ENCODE measurements at regions not wholly inside any gene's neighbourhood (a gene's known extent, or its start where the extent isn't known, plus 50 kb on each side); places are given as distances from the start of the nearest gene placed in this dataset.

GRCh38 chr2:145654746-145655145, 1134.8 kb upstream of the ZEB2 start:
- H3K4me1 ChIP-seq (ENCODE audit: low read depth) = no peaks in the 10 kb centered on the region

GRCh38 chr2:145654156-145654555, 1134.2 kb upstream of the ZEB2 start:
- Histone ChIP-seq H3K9me3 (no peaks in the 10 kb centered on the region), H3K4me3 (no peak overlapping the region), H3K4me1 (ENCODE audit: low read depth) (no peaks in the 10 kb centered on the region), H3K36me3 (ENCODE audit: low read depth) (no peaks in the 10 kb centered on the region)
- intact Hi-C loops (cut with DNase I, micrococcal nuclease) = no loop called here
- DNase-seq (no peak), ATAC-seq (no peak)
- TF ChIP-seq CTCF (IDR thresholded peaks at IDR 0.05) = no peak

More at GRCh38 chr2:145654746-145655145, 1134.8 kb upstream of the ZEB2 start:
- TF ChIP-seq CTCF (IDR thresholded peaks at IDR 0.05) = no peak
- no peak overlapping the region for H3K4me3 ChIP-seq
- DNase-seq (no peak), ATAC-seq (no peak)
- no peaks in the 10 kb centered on the region for H3K9me3 ChIP-seq
- intact Hi-C loops (cut with DNase I, micrococcal nuclease) = no loop called here
- no peaks in the 10 kb centered on the region for H3K36me3 ChIP-seq (ENCODE audit: low read depth)

- Histone ChIP-seq H3K36me3 (ENCODE audit: low read depth) (no peaks in the 10 kb centered on the region), H3K4me1 (ENCODE audit: low read depth) (no peaks in the 10 kb centered on the region), H3K4me3 (no peak overlapping the region), H3K9me3 (no peaks in the 10 kb centered on the region)
- intact Hi-C loops (cut with DNase I, micrococcal nuclease) = no loop called here
- no peak for TF ChIP-seq CTCF (IDR thresholded peaks at IDR 0.05)
- no peak for DNase-seq
- no peak for ATAC-seq
Observed at GRCh38 chr2:145653553-145653952, 1133.6 kb upstream of the ZEB2 start.

GRCh38 chr2:145652571-145653545, 1132.9 kb upstream of the ZEB2 start:
- ATAC-seq (no peak), DNase-seq (no peak)
- no peak overlapping the region for H3K4me3 ChIP-seq
- no peak for TF ChIP-seq CTCF (IDR thresholded peaks at IDR 0.05)
- H3K36me3 ChIP-seq (ENCODE audit: low read depth) = no peaks in the 10 kb centered on the region
- H3K4me1 ChIP-seq (ENCODE audit: low read depth) = no peaks in the 10 kb centered on the region
- no peaks in the 10 kb centered on the region for H3K9me3 ChIP-seq
- intact Hi-C loops (cut with DNase I, micrococcal nuclease) = no loop called here

GRCh38 chr2:145652036-145652435, 1132.1 kb upstream of the ZEB2 start:
- ATAC-seq (no peak), DNase-seq (no peak)
- no peak overlapping the region for H3K4me3 ChIP-seq
- H3K9me3 ChIP-seq = no peaks in the 10 kb centered on the region
- no peaks in the 10 kb centered on the region for H3K36me3 ChIP-seq (ENCODE audit: low read depth)
- intact Hi-C loops (cut with DNase I, micrococcal nuclease) = no loop called here
- no peaks in the 10 kb centered on the region for H3K4me1 ChIP-seq (ENCODE audit: low read depth)
- TF ChIP-seq CTCF (IDR thresholded peaks at IDR 0.05) = no peak

All from mucosa of descending colon (tissue), 3 donors.